Esophagus muscularis mucosa (tissue), 4 donors: ENCODE measurements at regions not wholly inside any gene's neighbourhood (a gene's known extent, or its start where the extent isn't known, plus 50 kb on each side); places are given as distances from the start of the nearest gene placed in this dataset.

Experiments
- DNase-seq: peaks from one replicate; pipeline ENCODE4 v3.0.0-alpha.2; 2017; ENCODE audit errors: extremely low spot score
- H3K27ac ChIP-seq, 4 donors: fragments of 200-600 bp; sonication (generic); replicated peaks in 1 of 4; 1 replicate in 3 of 4; 2 replicates in 1 of 4; pipeline ENCODE4 v1.5.1; 2016 to 2019; ENCODE audit warnings: mild to moderate bottlenecking in 1 of 4
- H3K27me3 ChIP-seq, 4 donors: fragments of 200-600 bp; sonication (generic); one replicate each; pipeline versions ENCODE4 v1.5.1 to v1.6.0; 2016 to 2019
- H3K36me3 ChIP-seq, 4 donors: fragments of 200-600 bp; sonication (generic); one replicate each; pipeline ENCODE4 v1.5.1; 2016 to 2019
- H3K4me1 ChIP-seq, 4 donors: fragments of 200-600 bp; sonication (generic); one replicate each; pipeline ENCODE4 v1.5.1; 2016 to 2019
- H3K4me3 ChIP-seq, 4 donors: fragments of 200-600 bp; sonication (generic); 1 replicate in 2 of 4; 2 replicates in 2 of 4; pipeline ENCODE4 v1.5.1; 2016 to 2019; ENCODE audit warnings: mild to moderate bottlenecking in 4 of 4, moderate library complexity in 1 of 4
- H3K9me3 ChIP-seq, 4 donors: fragments of 200-600 bp; sonication (generic); 1 replicate in 3 of 4; 2 replicates in 1 of 4; pipeline ENCODE4 v1.5.1; 2016 to 2019
- CTCF ChIP-seq, 3 experiments: fragments of 200-600 bp in 2 of 3; fragments of 450-650 bp in 1 of 3; sonication (generic) in 2 of 3; IDR thresholded peaks; one replicate each; pipeline ENCODE4 v1.5.1; 2017 to 2019; ENCODE audit warnings: antibody characterized with exemption in 3 of 3, mild to moderate bottlenecking in 2 of 3, moderate library complexity in 1 of 3
- EP300 ChIP-seq: sonication (generic); formaldehyde crosslinking; IDR thresholded peaks from one replicate; pipeline ENCODE4 v1.6.1; 2017; ENCODE audit warnings: antibody characterized with exemption
- POLR2A ChIP-seq: fragments of 450-650 bp; IDR thresholded peaks from one replicate; pipeline ENCODE4 v1.6.1; 2017; ENCODE audit warnings: antibody characterized with exemption, moderate library complexity, mild to moderate bottlenecking, low read depth
- POLR2AphosphoS5 ChIP-seq, 2 donors: sonication (generic); formaldehyde crosslinking; IDR thresholded peaks; one replicate each; pipeline ENCODE4 v1.6.1; 2017; ENCODE audit warnings: antibody characterized with exemption in 2 of 2
- WGBS: methylation state at CpG from one replicate; pipeline ENCODE4 v1.1.5; 2018; 5-methylcytosine and 5-hydroxymethylcytosine counted together
- intact Hi-C: fragments of 100-400 bp; cut with DNase I; formaldehyde crosslinking; loops from one replicate; pipeline ENCODE4 v1.15.1; 2023

- peaks cover 0 to 16% (median 0%) of the 10 kb centered on the region in 4 donors for H3K27me3 ChIP-seq
- peak; percentile 72 for DNase-seq
- H3K4me1 ChIP-seq = no peaks in the 10 kb centered on the region
- no peaks in the 10 kb centered on the region for H3K36me3 ChIP-seq
- 90% methylated on average over 5 of the region's 5 CpGs for WGBS
- no peaks in the 10 kb centered on the region for H3K9me3 ChIP-seq
- intact Hi-C loops = no loop called here
- TF ChIP-seq CTCF (IDR thresholded peaks at IDR 0.05) = no peak
- no peak for TF ChIP-seq POLR2AphosphoS5 (IDR thresholded peaks at IDR 0.05)
- TF ChIP-seq POLR2A = no peak
- no peak for TF ChIP-seq EP300
- no peak overlapping the region for H3K4me3 ChIP-seq
- H3K27ac ChIP-seq = no peak overlapping the region
Observed at GRCh38 chr2:750628-751027, 73.4 kb upstream of the TMEM18 start.

- H3K36me3 ChIP-seq = no peaks in the 10 kb centered on the region
- H3K4me1 ChIP-seq = no peaks in the 10 kb centered on the region
- H3K4me3 ChIP-seq = no peak overlapping the region
- H3K27ac ChIP-seq = no peak overlapping the region
- H3K27me3 ChIP-seq = peaks cover 0 to 8% (median 0%) of the 10 kb centered on the region in 4 donors
- DNase-seq = peak; percentile 64
- intact Hi-C loops = no loop called here
- TF ChIP-seq CTCF (IDR thresholded peaks at IDR 0.05) (no peak), EP300 (no peak), POLR2AphosphoS5 (IDR thresholded peaks at IDR 0.05) (no peak), POLR2A (no peak)
- 85% methylated on average over 12 of the region's 12 CpGs for WGBS
- no peaks in the 10 kb centered on the region for H3K9me3 ChIP-seq
Observed at GRCh38 chr2:747762-748351, 70.7 kb upstream of the TMEM18 start.

- Histone ChIP-seq H3K4me3 (no peak overlapping the region), H3K27ac (no peak overlapping the region), H3K27me3 (peaks cover 0 to 4% (median 0%) of the 10 kb centered on the region in 4 donors), H3K4me1 (no peaks in the 10 kb centered on the region), H3K9me3 (no peaks in the 10 kb centered on the region), H3K36me3 (no peaks in the 10 kb centered on the region)
- intact Hi-C loops = no loop called here
- no peak for TF ChIP-seq POLR2AphosphoS5 (IDR thresholded peaks at IDR 0.05)
- no peak for TF ChIP-seq EP300
- TF ChIP-seq CTCF (IDR thresholded peaks at IDR 0.05) = no peak
- TF ChIP-seq POLR2A = no peak
- 68% methylated on average over 4 of the region's 4 CpGs for WGBS
- peak; percentile 12 for DNase-seq
Observed at GRCh38 chr2:746697-747096, 69.5 kb upstream of the TMEM18 start.

- no peak for TF ChIP-seq CTCF (IDR thresholded peaks at IDR 0.05)
- TF ChIP-seq POLR2AphosphoS5 (IDR thresholded peaks at IDR 0.05) = no peak
- TF ChIP-seq POLR2A = no peak
- TF ChIP-seq EP300 = no peak
- WGBS = 75% methylated on average over 3 of the region's 3 CpGs
- H3K4me3 ChIP-seq = no peak overlapping the region
- H3K27ac ChIP-seq = no peak overlapping the region
- no peak for DNase-seq
- intact Hi-C loops = no loop called here
- H3K4me1 ChIP-seq = peaks cover 11 to 20% (median 19%) of the 10 kb centered on the region in 4 donors
- H3K27me3 ChIP-seq = no peaks in the 10 kb centered on the region
- H3K9me3 ChIP-seq = no peaks in the 10 kb centered on the region
- H3K36me3 ChIP-seq = no peaks in the 10 kb centered on the region
Observed at GRCh38 chr2:744088-744487, 66.9 kb upstream of the TMEM18 start.

- no peak overlapping the region for H3K27ac ChIP-seq
- DNase-seq = peak; percentile 45
- intact Hi-C loops = no loop called here
- WGBS = 61% methylated on average over 9 of the region's 9 CpGs
- H3K36me3 ChIP-seq = no peaks in the 10 kb centered on the region
- H3K4me1 ChIP-seq = peaks cover 11 to 20% (median 19%) of the 10 kb centered on the region in 4 donors
- no peaks in the 10 kb centered on the region for H3K9me3 ChIP-seq
- TF ChIP-seq POLR2AphosphoS5 (IDR thresholded peaks at IDR 0.05) = no peak
- H3K4me3 ChIP-seq = no peak overlapping the region
- no peaks in the 10 kb centered on the region for H3K27me3 ChIP-seq
Observed at GRCh38 chr2:742221-742620, 65.0 kb upstream of the TMEM18 start.
